ENCODE measurements at regions not wholly inside any gene's neighbourhood (a gene's known extent, or its start where the extent isn't known, plus 50 kb on each side); places are given as distances from the start of the nearest gene placed in this dataset.

DNA sequence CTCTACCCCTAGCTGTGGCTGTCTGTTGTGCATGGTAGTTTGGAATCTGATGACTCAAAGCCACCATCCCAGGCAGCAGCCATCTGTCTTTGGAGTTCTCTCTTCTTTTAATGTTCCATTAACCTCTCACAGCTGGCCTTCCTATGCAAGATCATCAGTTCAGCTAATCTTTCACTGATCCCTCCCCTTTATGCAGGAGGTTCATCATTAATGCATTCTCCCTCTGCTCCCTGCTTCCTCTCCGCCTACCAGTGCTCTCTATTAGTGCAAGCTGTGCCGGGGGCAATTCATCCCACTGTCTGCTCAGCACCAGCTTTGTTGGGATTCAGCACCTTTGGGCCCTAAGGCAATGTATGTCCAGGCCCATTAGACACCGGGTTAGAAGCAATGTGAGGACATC is 413.0 kb upstream of the LRRC4C start:
- TF ChIP-seq, protein P1, sequence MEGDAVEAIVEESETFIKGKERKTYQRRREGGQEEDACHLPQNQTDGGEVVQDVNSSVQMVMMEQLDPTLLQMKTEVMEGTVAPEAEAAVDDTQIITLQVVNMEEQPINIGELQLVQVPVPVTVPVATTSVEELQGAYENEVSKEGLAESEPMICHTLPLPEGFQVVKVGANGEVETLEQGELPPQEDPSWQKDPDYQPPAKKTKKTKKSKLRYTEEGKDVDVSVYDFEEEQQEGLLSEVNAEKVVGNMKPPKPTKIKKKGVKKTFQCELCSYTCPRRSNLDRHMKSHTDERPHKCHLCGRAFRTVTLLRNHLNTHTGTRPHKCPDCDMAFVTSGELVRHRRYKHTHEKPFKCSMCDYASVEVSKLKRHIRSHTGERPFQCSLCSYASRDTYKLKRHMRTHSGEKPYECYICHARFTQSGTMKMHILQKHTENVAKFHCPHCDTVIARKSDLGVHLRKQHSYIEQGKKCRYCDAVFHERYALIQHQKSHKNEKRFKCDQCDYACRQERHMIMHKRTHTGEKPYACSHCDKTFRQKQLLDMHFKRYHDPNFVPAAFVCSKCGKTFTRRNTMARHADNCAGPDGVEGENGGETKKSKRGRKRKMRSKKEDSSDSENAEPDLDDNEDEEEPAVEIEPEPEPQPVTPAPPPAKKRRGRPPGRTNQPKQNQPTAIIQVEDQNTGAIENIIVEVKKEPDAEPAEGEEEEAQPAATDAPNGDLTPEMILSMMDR (IDR thresholded peaks at IDR 0.05; ENCODE audit: insufficient read depth, low read length) = no peak
- TF ChIP-seq, protein P2, sequence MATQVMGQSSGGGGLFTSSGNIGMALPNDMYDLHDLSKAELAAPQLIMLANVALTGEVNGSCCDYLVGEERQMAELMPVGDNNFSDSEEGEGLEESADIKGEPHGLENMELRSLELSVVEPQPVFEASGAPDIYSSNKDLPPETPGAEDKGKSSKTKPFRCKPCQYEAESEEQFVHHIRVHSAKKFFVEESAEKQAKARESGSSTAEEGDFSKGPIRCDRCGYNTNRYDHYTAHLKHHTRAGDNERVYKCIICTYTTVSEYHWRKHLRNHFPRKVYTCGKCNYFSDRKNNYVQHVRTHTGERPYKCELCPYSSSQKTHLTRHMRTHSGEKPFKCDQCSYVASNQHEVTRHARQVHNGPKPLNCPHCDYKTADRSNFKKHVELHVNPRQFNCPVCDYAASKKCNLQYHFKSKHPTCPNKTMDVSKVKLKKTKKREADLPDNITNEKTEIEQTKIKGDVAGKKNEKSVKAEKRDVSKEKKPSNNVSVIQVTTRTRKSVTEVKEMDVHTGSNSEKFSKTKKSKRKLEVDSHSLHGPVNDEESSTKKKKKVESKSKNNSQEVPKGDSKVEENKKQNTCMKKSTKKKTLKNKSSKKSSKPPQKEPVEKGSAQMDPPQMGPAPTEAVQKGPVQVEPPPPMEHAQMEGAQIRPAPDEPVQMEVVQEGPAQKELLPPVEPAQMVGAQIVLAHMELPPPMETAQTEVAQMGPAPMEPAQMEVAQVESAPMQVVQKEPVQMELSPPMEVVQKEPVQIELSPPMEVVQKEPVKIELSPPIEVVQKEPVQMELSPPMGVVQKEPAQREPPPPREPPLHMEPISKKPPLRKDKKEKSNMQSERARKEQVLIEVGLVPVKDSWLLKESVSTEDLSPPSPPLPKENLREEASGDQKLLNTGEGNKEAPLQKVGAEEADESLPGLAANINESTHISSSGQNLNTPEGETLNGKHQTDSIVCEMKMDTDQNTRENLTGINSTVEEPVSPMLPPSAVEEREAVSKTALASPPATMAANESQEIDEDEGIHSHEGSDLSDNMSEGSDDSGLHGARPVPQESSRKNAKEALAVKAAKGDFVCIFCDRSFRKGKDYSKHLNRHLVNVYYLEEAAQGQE (IDR thresholded peaks at IDR 0.05; ENCODE audit: insufficient replicate concordance, low read depth) = no peak
- TF ChIP-seq SPI1 (IDR thresholded peaks at IDR 0.05; ENCODE audit: borderline replicate concordance, low read depth) (no peak), POLR2AphosphoS5 (IDR thresholded peaks at IDR 0.05; ENCODE audit: low read depth) (no peak)
